BLaER1 treated with 17β-estradiol and CSF1 and Interleukin-3, amounts not matched to agents 10 nM and 100 nM (cell line): ENCODE measurements at regions not wholly inside any gene's neighbourhood (a gene's known extent, or its start where the extent isn't known, plus 50 kb on each side); places are given as distances from the start of the nearest gene placed in this dataset.

Experiments used
- H3K27ac ChIP-seq, 11 experiments: shearing (Covaris generic); formaldehyde crosslinking; 2 replicates each; pipeline ENCODE4 v1.8.1; 2022
- H3K27me3 ChIP-seq, 11 experiments: shearing (Covaris generic); formaldehyde crosslinking; 2 replicates each; pipeline ENCODE4 v1.8.1; 2022
- H3K36me3 ChIP-seq, 11 experiments: shearing (Covaris generic); formaldehyde crosslinking; 2 replicates each; pipeline ENCODE4 v1.8.1; 2022
- H3K4me1 ChIP-seq, 10 experiments: shearing (Covaris generic); formaldehyde crosslinking; 2 replicates each; pipeline ENCODE4 v1.8.1; 2022
- H3K4me2 ChIP-seq, 11 experiments: shearing (Covaris generic); formaldehyde crosslinking; 2 replicates each; pipeline ENCODE4 v1.8.1; 2022
- H3K4me3 ChIP-seq, 10 experiments: shearing (Covaris generic); formaldehyde crosslinking; 2 replicates each; pipeline ENCODE4 v1.8.1; 2022
- H3K9ac ChIP-seq, 11 experiments: shearing (Covaris generic); formaldehyde crosslinking; 2 replicates each; pipeline ENCODE4 v1.8.1; 2022
- H3K9me3 ChIP-seq, 11 experiments: shearing (Covaris generic); formaldehyde crosslinking; replicated peaks in 1 of 11; 2 replicates each; pipeline ENCODE4 v1.8.1; 2022
- H4K20me1 ChIP-seq, 11 experiments: shearing (Covaris generic); formaldehyde crosslinking; 2 replicates each; pipeline ENCODE4 v1.8.1; 2022
- Cebpa-rat ChIP-seq, 11 experiments: shearing (Covaris generic); IDR thresholded peaks; 2 replicates each; pipeline ENCODE4 v1.8.1; 2022

GRCh38 chr14:51307551-51307950 is 67.5 kb downstream of the TMX1 start:
- H4K20me1 ChIP-seq, result no peaks in the 10 kb centered on the region
- H3K9ac ChIP-seq, result no peak overlapping the region
- no peak overlapping the region for H3K27ac ChIP-seq
- H3K4me1 ChIP-seq, result no peaks in the 10 kb centered on the region
- no peaks in the 10 kb centered on the region for H3K9me3 ChIP-seq
- no peaks in the 10 kb centered on the region for H3K36me3 ChIP-seq
- H3K4me3 ChIP-seq, result no peak overlapping the region
- TF ChIP-seq Cebpa-rat (IDR thresholded peaks at IDR 0.05), result no peak
- no peaks in the 10 kb centered on the region for H3K27me3 ChIP-seq
- H3K4me2 ChIP-seq, result no peak overlapping the region

- H3K36me3 ChIP-seq, result no peaks in the 10 kb centered on the region
- no peaks in the 10 kb centered on the region for H3K9me3 ChIP-seq
- no peaks in the 10 kb centered on the region for H3K27me3 ChIP-seq
- H3K4me1 ChIP-seq, result no peaks in the 10 kb centered on the region; a peak in 1 of 20 replicates
- no peak overlapping the region for H3K4me2 ChIP-seq
- no peak for TF ChIP-seq Cebpa-rat (IDR thresholded peaks at IDR 0.05)
- H4K20me1 ChIP-seq, result no peaks in the 10 kb centered on the region
- no peak overlapping the region for H3K4me3 ChIP-seq
- H3K9ac ChIP-seq, result no peak overlapping the region
- no peak overlapping the region for H3K27ac ChIP-seq
Observed at GRCh38 chr14:51308866-51309265, 68.8 kb downstream of the TMX1 start.

- H3K27ac ChIP-seq, result no peak overlapping the region
- no peaks in the 10 kb centered on the region for H4K20me1 ChIP-seq
- H3K4me2 ChIP-seq, result no peak overlapping the region
- no peaks in the 10 kb centered on the region; a peak in 1 of 20 replicates for H3K4me1 ChIP-seq
- no peaks in the 10 kb centered on the region for H3K36me3 ChIP-seq
- no peak overlapping the region for H3K4me3 ChIP-seq
- TF ChIP-seq Cebpa-rat (IDR thresholded peaks at IDR 0.05), result no peak
- H3K27me3 ChIP-seq, result no peaks in the 10 kb centered on the region
- H3K9me3 ChIP-seq, result no peaks in the 10 kb centered on the region
- no peak overlapping the region for H3K9ac ChIP-seq
Observed at GRCh38 chr14:51310505-51310944, 70.5 kb downstream of the TMX1 start.

- Histone ChIP-seq H3K27ac (no peak overlapping the region), H3K27me3 (no peaks in the 10 kb centered on the region), H3K4me3 (no peak overlapping the region), H3K36me3 (no peaks in the 10 kb centered on the region), H3K9me3 (no peaks in the 10 kb centered on the region), H3K4me1 (no peaks in the 10 kb centered on the region; a peak in 1 of 20 replicates), H3K9ac (no peak overlapping the region), H4K20me1 (no peaks in the 10 kb centered on the region), H3K4me2 (no peak overlapping the region)
- TF ChIP-seq Cebpa-rat (IDR thresholded peaks at IDR 0.05), result no peak
Observed at GRCh38 chr14:51314321-51315015, 74.4 kb downstream of the TMX1 start.

- H3K36me3 ChIP-seq, result no peaks in the 10 kb centered on the region
- no peak for TF ChIP-seq Cebpa-rat (IDR thresholded peaks at IDR 0.05)
- no peak overlapping the region for H3K9ac ChIP-seq
- H3K9me3 ChIP-seq, result no peaks in the 10 kb centered on the region
- H3K4me1 ChIP-seq, result no peaks in the 10 kb centered on the region; a peak in 1 of 20 replicates
- H3K27me3 ChIP-seq, result no peaks in the 10 kb centered on the region
- no peak overlapping the region for H3K4me3 ChIP-seq
- no peak overlapping the region for H3K27ac ChIP-seq
- H3K4me2 ChIP-seq, result no peak overlapping the region
- H4K20me1 ChIP-seq, result no peaks in the 10 kb centered on the region
Observed at GRCh38 chr14:51317373-51317772, 77.3 kb downstream of the TMX1 start.

- H4K20me1 ChIP-seq, result no peaks in the 10 kb centered on the region
- H3K36me3 ChIP-seq, result no peaks in the 10 kb centered on the region
- H3K4me2 ChIP-seq, result no peak overlapping the region
- H3K27ac ChIP-seq, result no peak overlapping the region
- H3K4me3 ChIP-seq, result no peak overlapping the region
- TF ChIP-seq Cebpa-rat (IDR thresholded peaks at IDR 0.05), result no peak
- no peaks in the 10 kb centered on the region for H3K9me3 ChIP-seq
- no peaks in the 10 kb centered on the region for H3K27me3 ChIP-seq
- no peak overlapping the region for H3K9ac ChIP-seq
- H3K4me1 ChIP-seq, result no peaks in the 10 kb centered on the region; a peak in 1 of 20 replicates
Observed at GRCh38 chr14:51318813-51319597, 79.0 kb downstream of the TMX1 start.

GRCh38 chr14:51321036-51321435 is 81.0 kb downstream of the TMX1 start:
- H3K9me3 ChIP-seq, result no peaks in the 10 kb centered on the region
- no peaks in the 10 kb centered on the region for H4K20me1 ChIP-seq
- no peaks in the 10 kb centered on the region for H3K4me1 ChIP-seq
- H3K36me3 ChIP-seq, result no peaks in the 10 kb centered on the region
- H3K4me3 ChIP-seq, result no peak overlapping the region
- H3K27me3 ChIP-seq, result no peaks in the 10 kb centered on the region
- TF ChIP-seq Cebpa-rat (IDR thresholded peaks at IDR 0.05), result no peak
- no peak overlapping the region for H3K9ac ChIP-seq
- H3K4me2 ChIP-seq, result no peak overlapping the region
- H3K27ac ChIP-seq, result no peak overlapping the region

- Histone ChIP-seq H3K9me3 (no peaks in the 10 kb centered on the region), H4K20me1 (no peaks in the 10 kb centered on the region), H3K36me3 (no peaks in the 10 kb centered on the region), H3K4me3 (no peak overlapping the region), H3K27ac (no peak overlapping the region), H3K4me2 (no peak overlapping the region), H3K27me3 (no peaks in the 10 kb centered on the region), H3K4me1 (no peaks in the 10 kb centered on the region; a peak in 1 of 20 replicates), H3K9ac (no peak overlapping the region)
- no peak for TF ChIP-seq Cebpa-rat (IDR thresholded peaks at IDR 0.05)
Observed at GRCh38 chr14:51323492-51323891, 83.4 kb downstream of the TMX1 start.

GRCh38 chr14:51327376-51327775 is 87.3 kb downstream of the TMX1 start:
- no peak for TF ChIP-seq Cebpa-rat (IDR thresholded peaks at IDR 0.05)
- no peak overlapping the region for H3K27ac ChIP-seq
- no peaks in the 10 kb centered on the region; a peak in 1 of 20 replicates for H3K4me1 ChIP-seq
- no peaks in the 10 kb centered on the region for H3K27me3 ChIP-seq
- H3K9ac ChIP-seq, result no peak overlapping the region
- H3K36me3 ChIP-seq, result no peaks in the 10 kb centered on the region
- no peaks in the 10 kb centered on the region for H3K9me3 ChIP-seq
- H3K4me3 ChIP-seq, result no peak overlapping the region
- no peaks in the 10 kb centered on the region for H4K20me1 ChIP-seq
- no peak overlapping the region for H3K4me2 ChIP-seq
